GM19372 (cell line): ENCODE measurements at regions not wholly inside any gene's neighbourhood (a gene's known extent, or its start where the extent isn't known, plus 50 kb on each side); places are given as distances from the start of the nearest gene placed in this dataset.

Source experiments
- ATAC-seq: cut with Tn5 transposase; IDR thresholded peaks from one replicate; pipeline ENCODE4 v1.9.1; 2021; ENCODE audit warnings: mild to moderate bottlenecking, low read depth, moderate library complexity; ENCODE audit not compliant: unreplicated experiment

- no peak for ATAC-seq
These were observed 583.6 kb downstream of the OLFM4 start for GRCh38 chr13:53612200-53612599.

GRCh38 chr13:53622456-53622855 lies 593.8 kb downstream of the OLFM4 start:
- no peak for ATAC-seq

GRCh38 chr13:53623146-53623545 lies 594.5 kb downstream of the OLFM4 start:
- no peak for ATAC-seq

GRCh38 chr13:53631511-53631910 lies 602.9 kb downstream of the OLFM4 start:
- ATAC-seq = no peak

- ATAC-seq = no peak
These were observed 609.4 kb downstream of the OLFM4 start for GRCh38 chr13:53638040-53638439.

- ATAC-seq = no peak
These were observed 613.7 kb downstream of the OLFM4 start for GRCh38 chr13:53642306-53642705.

GRCh38 chr13:53648673-53649072 lies 620.1 kb downstream of the OLFM4 start:
- no peak for ATAC-seq

GRCh38 chr13:53672005-53672404 lies 643.4 kb downstream of the OLFM4 start:
- no peak for ATAC-seq

- ATAC-seq = no peak
These were observed 654.5 kb downstream of the OLFM4 start for GRCh38 chr13:53683146-53683545.

- ATAC-seq = no peak
These were observed 655.0 kb downstream of the OLFM4 start for GRCh38 chr13:53683608-53684007.

GRCh38 chr13:53691417-53691816 lies 662.8 kb downstream of the OLFM4 start:
- no peak for ATAC-seq

- ATAC-seq = no peak
These were observed 666.4 kb downstream of the OLFM4 start for GRCh38 chr13:53694814-53695532.

- no peak for ATAC-seq
These were observed 674.9 kb downstream of the OLFM4 start for GRCh38 chr13:53703371-53704080.

- ATAC-seq = no peak
These were observed 690.7 kb downstream of the OLFM4 start for GRCh38 chr13:53719281-53719680.

GRCh38 chr13:53732664-53733063 lies 704.1 kb downstream of the OLFM4 start:
- ATAC-seq = no peak

- ATAC-seq = no peak
These were observed 715.3 kb downstream of the OLFM4 start for GRCh38 chr13:53743906-53744305.

- ATAC-seq = no peak
These were observed 719.2 kb downstream of the OLFM4 start for GRCh38 chr13:53747825-53748224.

GRCh38 chr13:53749306-53749705 lies 720.7 kb downstream of the OLFM4 start:
- ATAC-seq = no peak

- ATAC-seq = no peak
These were observed 730.4 kb downstream of the OLFM4 start for GRCh38 chr13:53759016-53759415.

- ATAC-seq = no peak
These were observed 747.2 kb downstream of the OLFM4 start for GRCh38 chr13:53775807-53776206.

- ATAC-seq = no peak
These were observed 750.3 kb downstream of the OLFM4 start for GRCh38 chr13:53778937-53779336.

GRCh38 chr13:53781941-53782340 lies 753.3 kb downstream of the OLFM4 start:
- ATAC-seq = no peak
